NCI-H345 treated with DMSO at 0.1 percent for 48 hours (cell line): ENCODE measurements at regions not wholly inside any gene's neighbourhood (a gene's known extent, or its start where the extent isn't known, plus 50 kb on each side); places are given as distances from the start of the nearest gene placed in this dataset.

Source experiments
- DNase-seq: peaks from one replicate; lab custom pipeline; 2025; ENCODE audit not compliant: unreplicated experiment; lab: John Stamatoyannopoulos, UW

- DNase-seq: no peak
These were observed 93.2 kb upstream of the AGTR1 start for GRCh38 chr3:148604270-148605085.

DNA sequence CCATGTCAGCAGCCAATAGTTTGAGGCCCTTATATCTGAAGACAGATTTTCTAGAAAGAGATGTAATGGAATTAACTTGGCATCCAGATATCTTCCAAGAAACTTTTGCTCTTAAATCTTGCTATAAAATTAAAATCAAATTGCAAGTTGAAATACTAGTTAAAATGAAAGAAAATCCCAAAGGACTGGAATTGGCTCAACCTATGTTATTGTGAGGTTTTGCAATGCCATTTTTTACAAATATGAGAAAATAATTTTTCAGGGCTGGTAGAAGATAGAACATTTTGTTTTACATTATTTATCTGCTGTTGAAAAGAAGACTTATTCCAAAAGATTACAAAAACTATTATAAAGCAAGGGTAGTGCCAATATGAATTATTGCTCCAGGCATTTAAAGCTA is 92.2 kb upstream of the AGTR1 start:
- DNase-seq: no peak

DNA sequence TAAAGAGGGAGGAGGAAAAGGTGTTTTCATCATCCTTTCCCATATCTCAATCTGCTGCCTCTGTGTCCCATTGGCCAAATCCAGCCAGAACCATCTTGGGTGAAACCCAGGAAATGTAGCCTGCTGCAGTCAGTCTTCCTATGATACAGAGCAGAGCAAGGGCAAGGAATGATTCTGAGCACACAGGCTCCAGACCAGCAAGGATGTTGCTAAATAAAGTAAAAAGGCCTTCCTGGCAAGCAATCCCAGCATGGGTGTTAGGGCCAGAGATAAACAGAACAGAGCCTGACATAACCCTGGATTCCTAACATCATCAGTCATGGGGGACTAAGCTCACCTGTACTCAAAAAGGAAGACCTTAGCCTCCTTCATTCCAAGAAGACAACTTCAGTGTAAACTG is 90.7 kb upstream of the AGTR1 start:
- DNase-seq: no peak

DNA sequence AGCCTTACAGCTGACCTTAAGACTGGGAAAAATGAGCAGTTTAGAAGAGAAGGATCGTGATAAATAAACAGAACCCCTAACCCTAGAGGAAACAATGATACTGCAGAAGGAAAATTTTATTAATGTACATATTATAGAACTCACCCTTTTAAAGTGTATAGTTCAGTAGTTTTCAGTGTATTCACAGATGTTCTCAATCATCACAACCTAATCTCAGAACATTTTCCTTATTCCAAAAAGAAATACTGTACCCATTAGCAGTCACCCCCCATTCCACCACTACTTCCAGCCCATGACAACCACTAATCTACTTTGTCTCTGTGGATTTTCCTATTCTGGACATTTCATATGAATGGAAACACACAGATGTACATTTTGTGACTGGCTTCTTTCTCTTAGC is 90.2 kb upstream of the AGTR1 start:
- DNase-seq: no peak

- no peak for DNase-seq
These were observed 85.4 kb upstream of the AGTR1 start for GRCh38 chr3:148612278-148612677.

DNA sequence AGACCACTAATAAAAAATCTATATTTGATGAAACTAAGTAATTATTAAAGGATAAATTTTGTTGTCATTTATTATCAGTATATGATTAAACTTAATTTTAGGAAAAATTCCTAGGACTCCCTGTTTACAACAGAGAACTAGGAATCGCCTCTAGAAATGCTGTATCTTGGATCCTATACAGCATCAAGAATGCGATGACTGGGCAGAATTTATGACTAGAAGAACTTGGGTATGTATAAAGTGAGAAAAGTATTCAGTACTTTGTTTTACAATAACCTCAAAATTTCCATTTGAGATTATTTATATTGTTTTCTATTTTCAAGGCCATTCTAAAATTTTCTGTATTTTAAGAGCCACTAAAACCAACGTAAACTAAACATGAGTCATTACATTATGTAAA is 82.3 kb upstream of the AGTR1 start:
- no peak for DNase-seq

DNA sequence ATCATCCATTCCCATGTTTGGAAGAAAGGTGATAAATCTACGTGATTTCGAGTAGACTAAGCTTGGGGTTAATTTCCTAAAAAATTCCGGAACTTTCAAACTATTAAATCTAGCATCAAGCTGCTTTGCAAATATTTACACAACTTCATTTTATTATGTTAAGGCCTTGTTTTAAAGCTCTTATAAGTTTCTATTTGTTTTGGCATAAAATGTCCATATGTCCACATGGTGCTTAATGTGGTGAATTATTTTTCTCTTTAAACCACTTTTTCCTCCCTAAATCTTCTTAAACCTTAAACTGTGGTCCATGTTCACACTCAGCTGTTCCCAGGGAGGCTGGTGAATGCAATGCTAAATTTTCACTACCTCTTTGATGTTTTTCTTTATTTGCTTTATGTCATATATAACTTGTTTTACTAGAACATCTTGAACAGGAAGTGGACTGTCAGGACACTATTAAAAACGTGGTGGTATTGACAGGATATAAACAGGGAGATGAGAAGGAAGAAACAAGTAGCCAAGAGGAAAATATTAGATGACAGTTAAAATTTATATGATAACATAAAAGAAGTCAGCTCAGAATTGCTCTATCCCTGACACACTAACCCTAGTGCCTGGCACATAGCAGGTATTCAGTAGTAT is 72.5 kb upstream of the AGTR1 start:
- DNase-seq: no peak

GRCh38 chr3:148625991-148626390 is 71.7 kb upstream of the AGTR1 start:
- DNase-seq: no peak

- no peak for DNase-seq
These were observed 68.7 kb upstream of the AGTR1 start for GRCh38 chr3:148629006-148629405.

DNA sequence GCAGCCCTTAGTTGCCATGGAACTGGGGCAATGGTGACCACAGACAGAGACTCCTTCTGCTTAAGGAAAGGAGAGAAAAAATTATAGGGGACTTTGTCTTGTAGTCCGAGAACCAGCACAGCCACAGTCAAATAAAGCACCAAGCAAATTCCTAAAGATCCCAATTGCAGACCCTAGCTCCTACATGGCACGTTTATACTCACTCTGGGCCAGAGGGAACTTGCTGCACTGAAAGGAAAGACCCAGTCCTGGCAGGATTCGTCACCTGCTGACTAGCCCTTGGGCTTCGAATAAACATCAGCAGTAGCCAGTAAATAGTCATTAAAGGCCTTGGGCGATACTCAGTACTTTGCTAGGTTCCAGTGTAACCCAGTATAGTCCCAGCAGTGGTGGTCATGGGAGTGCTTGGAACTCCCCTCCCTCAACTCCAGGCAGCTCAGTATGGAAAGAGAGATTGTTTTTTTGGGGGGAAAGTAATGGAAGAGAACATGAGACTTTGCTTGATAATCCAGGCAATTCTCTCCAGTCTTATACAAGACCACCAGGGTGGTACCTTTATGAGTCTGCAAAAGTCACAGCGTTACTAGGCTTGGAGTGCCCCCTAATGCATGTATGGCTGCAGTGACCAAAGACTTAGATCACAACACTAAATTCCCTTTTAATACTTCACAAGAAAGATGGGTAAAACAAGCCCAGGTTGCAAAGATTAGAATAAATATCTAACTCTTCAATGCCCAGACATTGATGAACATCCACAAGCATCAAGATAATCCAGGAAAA is 66.4 kb upstream of the AGTR1 start:
- no peak for DNase-seq

GRCh38 chr3:148641722-148642121 is 56.0 kb upstream of the AGTR1 start:
- no peak for DNase-seq

DNA sequence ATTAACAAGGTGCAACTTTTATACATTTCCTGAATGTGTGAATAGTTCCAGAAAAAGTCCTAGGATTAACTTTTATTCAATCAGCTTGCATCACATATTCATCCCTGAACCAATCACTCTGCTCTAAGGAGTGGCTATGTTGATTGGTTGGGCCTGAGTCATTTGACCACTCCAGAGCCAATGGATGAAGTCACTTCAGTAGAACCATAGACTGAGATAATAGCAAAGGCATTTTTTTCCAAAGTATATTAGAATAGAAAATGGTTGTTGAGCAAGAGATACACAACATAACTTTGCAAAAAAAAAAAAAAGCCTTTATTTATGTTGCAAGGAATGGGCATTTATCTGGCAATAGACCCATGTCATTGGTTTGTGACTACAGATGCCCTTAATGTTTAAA is 55.5 kb upstream of the AGTR1 start:
- no peak for DNase-seq

DNA sequence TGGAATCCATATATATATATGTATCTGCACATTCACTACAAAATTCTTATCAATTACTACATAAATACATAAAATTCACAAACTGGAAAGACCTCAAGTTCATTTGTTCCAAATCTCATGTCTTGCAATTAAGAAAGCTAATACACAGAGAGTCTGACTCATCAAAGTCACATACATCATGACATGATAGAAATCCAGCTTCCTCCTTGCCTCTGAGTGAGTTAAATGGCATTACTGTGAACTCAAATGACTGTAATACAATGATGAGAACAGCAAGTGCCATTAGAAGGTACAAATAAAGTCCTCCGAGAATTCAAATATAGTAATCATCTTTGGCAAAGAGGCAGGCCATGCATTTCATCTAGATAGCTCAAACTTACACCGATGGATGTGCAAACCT is 55.1 kb upstream of the AGTR1 start:
- no peak for DNase-seq

GRCh38 chr3:148643389-148643840 is 54.3 kb upstream of the AGTR1 start:
- DNase-seq: no peak

GRCh38 chr3:148646126-148646665 is 51.5 kb upstream of the AGTR1 start:
- DNase-seq: no peak
